ENCODE measurements at regions not wholly inside any gene's neighbourhood (a gene's known extent, or its start where the extent isn't known, plus 50 kb on each side); places are given as distances from the start of the nearest gene placed in this dataset.
A peak's percentile ranks its signal among the peaks of the same experiment; 100 is the strongest.

GRCh38 chr18:68316636-68317035, 398.3 kb downstream of the TMX3 start:
- no peak for DNase-seq

GRCh38 chr18:68314403-68314802, 400.5 kb downstream of the TMX3 start:
- no peak for DNase-seq

GRCh38 chr18:68301441-68301840, 413.5 kb downstream of the TMX3 start:
- DNase-seq, result no peak

DNA sequence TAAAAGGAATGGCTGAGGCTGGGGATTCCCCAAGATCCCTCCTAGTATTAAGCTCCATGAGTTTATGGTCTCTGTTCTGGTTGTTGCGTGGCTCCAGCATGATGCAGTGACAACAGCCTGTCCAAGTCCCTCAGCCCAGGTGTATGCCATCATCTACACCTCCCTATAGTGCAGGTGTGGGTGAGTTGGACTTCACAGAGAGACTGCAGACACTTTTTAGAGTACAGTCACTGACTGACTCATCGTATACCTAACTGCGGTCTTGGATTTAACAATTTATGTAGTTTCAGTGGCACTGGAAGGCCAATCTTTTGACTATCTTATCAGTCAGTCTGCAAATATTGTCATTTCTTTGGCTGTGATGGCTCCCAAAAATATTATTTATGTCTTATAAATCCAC, 415.0 kb downstream of the TMX3 start:
- no peak for DNase-seq

GRCh38 chr18:68298330-68298729, 416.6 kb downstream of the TMX3 start:
- DNase-seq, result no peak

GRCh38 chr18:68288408-68288807, 426.5 kb downstream of the TMX3 start:
- DNase-seq, result no peak

GRCh38 chr18:68284236-68284780, 430.6 kb downstream of the TMX3 start:
- DNase-seq, result no peak

- no peak for DNase-seq
These were observed 431.1 kb downstream of the TMX3 start for GRCh38 chr18:68283834-68284233.

GRCh38 chr18:68282232-68282631, 432.7 kb downstream of the TMX3 start:
- no peak for DNase-seq

GRCh38 chr18:68275616-68276015, 439.3 kb downstream of the TMX3 start:
- no peak for DNase-seq

GRCh38 chr18:68270017-68270416, 444.9 kb downstream of the TMX3 start:
- DNase-seq, result no peak

GRCh38 chr18:68267583-68267982, 447.3 kb downstream of the TMX3 start:
- DNase-seq, result no peak

DNA sequence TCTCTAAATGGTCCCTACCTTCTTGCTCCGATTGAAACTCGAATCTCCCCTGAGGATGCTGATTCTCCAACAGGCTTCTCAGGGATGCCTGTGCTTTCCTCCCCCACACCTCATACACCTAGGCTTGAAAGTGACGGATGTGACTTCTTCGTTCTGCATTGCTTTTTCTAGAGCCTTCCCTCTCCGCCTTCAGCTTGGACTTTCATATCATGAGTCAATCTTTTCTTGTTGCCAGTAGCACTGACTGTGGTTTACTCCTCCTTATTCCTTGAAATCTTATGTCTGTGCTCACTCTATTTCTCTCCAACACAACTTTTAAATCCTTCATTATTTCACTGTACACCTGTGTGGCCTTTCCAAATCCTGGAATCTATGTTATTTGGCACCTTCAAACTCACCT, 451.4 kb downstream of the TMX3 start:
- no peak for DNase-seq

DNA sequence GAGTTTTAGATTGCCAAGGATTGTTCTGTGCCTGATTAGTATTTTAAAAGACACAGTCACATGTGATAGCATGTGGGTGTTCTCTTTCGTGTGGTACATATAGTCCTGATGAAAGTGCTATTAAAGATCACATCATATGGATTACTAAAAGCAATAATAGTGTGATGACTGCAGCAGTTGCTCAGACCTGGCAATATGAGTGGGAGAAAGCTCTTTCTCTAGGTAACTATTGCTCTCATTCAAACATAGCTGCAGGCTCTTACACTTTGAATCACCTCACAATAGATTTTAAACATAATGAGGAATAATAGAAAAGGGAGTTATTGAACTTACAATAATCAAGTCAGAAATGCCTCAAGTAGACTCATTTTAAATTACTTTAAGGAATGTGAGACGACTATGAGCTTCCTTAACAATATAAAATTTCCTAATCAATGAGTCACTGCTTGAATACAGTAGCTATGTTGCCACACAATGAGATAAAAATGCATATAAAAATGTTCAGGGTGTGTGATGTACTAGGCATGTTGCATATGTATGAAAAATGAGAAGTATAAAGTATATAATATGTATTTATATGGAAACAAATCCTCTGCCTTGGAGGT, 452.1 kb downstream of the TMX3 start:
- no peak for DNase-seq

GRCh38 chr18:68256418-68257067, 458.4 kb downstream of the TMX3 start:
- no peak for DNase-seq

GRCh38 chr18:68244786-68245185, 470.1 kb downstream of the TMX3 start:
- DNase-seq, result no peak

DNA sequence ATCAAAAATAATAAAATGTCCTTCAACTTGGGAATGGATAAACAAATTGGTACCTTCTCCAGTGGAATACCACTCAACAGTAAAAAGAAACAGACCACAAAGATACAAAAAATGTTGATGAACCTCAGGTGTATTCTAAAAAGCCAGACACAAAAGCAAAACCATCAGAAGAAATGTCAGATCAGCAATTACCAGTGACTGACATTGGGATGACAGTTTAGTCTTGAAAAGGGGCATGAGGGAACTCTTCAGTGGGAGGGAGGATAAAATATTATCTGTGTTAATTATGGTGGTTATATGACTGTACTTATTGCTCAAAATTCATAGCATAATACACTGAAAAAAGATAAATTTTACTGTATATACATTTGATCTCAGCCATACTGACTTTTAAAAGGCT, 473.0 kb downstream of the TMX3 start:
- DNase-seq, result no peak

DNA sequence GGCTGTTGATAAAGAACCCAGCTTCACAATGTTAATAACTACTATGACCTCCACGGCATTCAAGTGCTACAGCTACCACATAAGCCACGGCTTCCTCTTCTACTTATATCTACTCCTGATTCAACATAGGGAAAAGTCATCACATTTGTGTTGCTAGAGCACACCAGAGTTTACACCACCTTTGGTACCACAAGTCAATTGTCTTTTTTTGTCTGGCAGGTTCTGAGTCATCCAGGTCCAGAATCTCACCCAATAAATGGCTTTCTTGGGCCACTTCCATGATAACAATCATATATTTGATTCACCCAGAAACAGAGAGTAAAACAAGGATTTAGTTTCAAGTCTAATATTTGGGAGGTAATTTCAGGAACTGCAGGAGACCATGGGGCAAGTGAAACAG, 480.2 kb downstream of the TMX3 start:
- no peak for DNase-seq

- no peak for DNase-seq
These were observed 480.8 kb downstream of the TMX3 start for GRCh38 chr18:68234131-68234530.

DNA sequence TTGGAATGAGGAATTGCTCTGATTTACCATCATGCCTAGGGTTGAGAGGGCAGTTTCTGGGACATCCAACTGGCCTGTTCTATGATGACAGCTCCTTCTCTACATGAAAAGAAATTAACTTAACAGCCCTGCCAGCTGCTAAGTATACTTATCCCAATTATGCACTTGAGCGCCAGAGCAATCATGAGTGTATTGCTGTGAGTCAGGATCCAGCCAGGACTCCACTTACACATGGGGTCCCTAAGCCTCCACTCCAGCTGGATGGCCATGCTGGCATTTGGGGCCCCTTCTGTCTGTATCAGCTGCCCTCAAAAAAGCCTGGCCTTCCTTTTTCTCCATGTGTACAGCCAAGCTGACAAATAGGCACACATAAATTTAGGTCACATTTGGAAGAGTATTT, 481.9 kb downstream of the TMX3 start:
- DNase-seq, result peak; percentile 73

DNA sequence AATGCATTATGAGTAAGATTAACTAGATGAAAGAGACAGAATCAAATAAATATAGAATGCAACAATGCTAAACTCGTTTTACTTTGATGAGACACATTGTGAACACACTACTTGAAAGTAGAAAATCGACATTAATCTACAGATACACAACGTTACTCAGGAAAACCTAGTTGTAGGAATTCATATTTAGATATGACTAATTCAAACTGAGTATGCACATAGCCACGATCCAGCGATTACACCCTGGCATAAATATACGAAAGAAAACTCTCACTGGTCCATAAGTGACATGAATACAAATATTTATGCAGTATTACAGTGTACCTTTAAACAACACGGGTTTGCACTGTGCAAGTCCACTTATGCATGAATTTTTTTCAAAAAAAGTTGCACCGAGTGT, 485.6 kb downstream of the TMX3 start:
- DNase-seq, result no peak

DNA sequence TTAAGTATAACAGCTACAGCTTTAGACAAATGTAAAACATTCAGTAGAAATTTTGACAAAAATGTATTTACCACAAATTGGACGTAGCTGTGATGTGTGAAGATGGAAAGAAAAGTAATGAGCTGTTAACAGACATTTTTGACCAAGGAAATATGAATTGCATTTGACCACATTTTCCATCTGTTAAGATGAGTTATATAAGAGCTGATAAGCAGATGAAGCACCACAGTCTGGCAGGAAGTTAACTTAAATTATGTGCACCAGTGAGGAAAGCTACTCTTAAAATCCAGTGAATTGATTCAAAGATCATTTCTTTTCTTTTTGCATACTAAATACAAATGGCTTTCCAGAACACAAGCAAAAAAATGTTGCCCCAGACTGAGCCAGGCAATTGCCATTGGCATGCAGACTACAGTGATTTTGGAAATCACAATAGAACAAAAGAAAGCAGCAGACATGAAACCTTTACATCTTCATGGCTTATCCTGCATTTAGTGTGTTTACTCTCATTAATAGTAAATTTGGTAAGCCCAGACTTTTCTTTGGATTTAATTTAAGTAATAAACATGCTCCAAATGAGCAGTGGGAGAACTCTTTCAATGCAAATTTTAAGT, 493.7 kb downstream of the TMX3 start:
- DNase-seq, result no peak

- no peak for DNase-seq
These were observed 494.4 kb downstream of the TMX3 start for GRCh38 chr18:68220458-68220857.

DNA sequence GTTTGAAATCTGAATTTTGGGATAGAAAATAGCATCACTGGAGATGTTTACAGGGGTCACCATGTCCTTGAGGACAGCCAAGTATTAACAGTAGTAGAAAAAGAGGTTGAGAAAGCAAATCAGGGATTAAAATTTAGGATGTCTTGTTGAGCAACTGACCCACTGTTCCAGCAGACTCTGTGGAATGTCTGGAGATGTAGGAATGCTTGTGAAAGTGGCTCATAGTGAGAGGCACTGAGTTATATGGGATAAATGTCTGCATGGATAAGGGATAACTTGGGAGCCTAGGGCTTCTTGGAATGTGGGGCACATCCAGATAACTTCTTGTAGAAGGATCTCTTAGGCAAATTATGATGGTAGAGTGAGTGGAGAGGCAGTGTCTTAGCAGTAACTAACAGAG, 495.0 kb downstream of the TMX3 start:
- no peak for DNase-seq
